Prostate gland (tissue), 2 donors: ENCODE measurements at regions not wholly inside any gene's neighbourhood (a gene's known extent, or its start where the extent isn't known, plus 50 kb on each side); places are given as distances from the start of the nearest gene placed in this dataset.
A peak's percentile ranks its signal among the peaks of the same experiment; 100 is the strongest.

Experiments
- DNase-seq: peaks from one replicate; pipeline ENCODE4 v3.0.0-alpha.2; 2019; ENCODE audit warnings: low spot score
- H3K27ac ChIP-seq, 2 donors: fragments of 200-600 bp; sonication (generic); 2 replicates each; pipeline ENCODE4 v1.5.1; 2017 to 2019
- H3K27me3 ChIP-seq: fragments of 200-600 bp; sonication (generic); replicated peaks from 2 replicates; pipeline ENCODE4 v1.5.1; 2019; ENCODE audit not compliant: insufficient read depth
- H3K36me3 ChIP-seq, 2 donors: fragments of 200-600 bp; sonication (generic); 1 replicate in 1 of 2; 2 replicates in 1 of 2; pipeline versions ENCODE4 v1.5.1 to v1.8.1; 2017 to 2019
- H3K4me1 ChIP-seq: fragments of 200-600 bp; sonication (generic); replicated peaks from 2 replicates; pipeline ENCODE4 v1.5.1; 2019
- H3K4me3 ChIP-seq, 2 donors: fragments of 200-600 bp; sonication (generic); 2 replicates each; pipeline ENCODE4 v1.5.1; 2017 to 2019
- H3K9me3 ChIP-seq: fragments of 200-600 bp; sonication (generic); 2 replicates; pipeline ENCODE4 v1.5.1; 2017
- POLR2A ChIP-seq: fragments of 450-650 bp; IDR thresholded peaks from one replicate; pipeline ENCODE4 v1.6.1; 2016; ENCODE audit warnings: antibody characterized with exemption, mild to moderate bottlenecking
- POLR2AphosphoS5 ChIP-seq: sonication (generic); formaldehyde crosslinking; IDR thresholded peaks from one replicate; pipeline ENCODE4 v1.6.1; 2017; ENCODE audit warnings: antibody characterized with exemption
- WGBS: methylation state at CpG from one replicate; pipeline ENCODE4 v1.1.5; 2018; 5-methylcytosine and 5-hydroxymethylcytosine counted together
- intact Hi-C: fragments of 100-400 bp; cut with DNase I; formaldehyde crosslinking; loops from one replicate; pipeline ENCODE4 v1.14.2; 2022
- TF ChIP-seq, protein P1 (sequence below), 4 experiments: fragments of 200-600 bp in 2 of 4; fragments of 450-650 bp in 2 of 4; sonication (generic) in 2 of 4; IDR thresholded peaks; 1 replicate in 3 of 4; 2 replicates in 1 of 4; pipeline ENCODE4 v1.5.1; 2016 to 2019; ENCODE audit warnings: antibody characterized with exemption in 4 of 4, mild to moderate bottlenecking in 2 of 4, moderate library complexity in 2 of 4

DNA sequence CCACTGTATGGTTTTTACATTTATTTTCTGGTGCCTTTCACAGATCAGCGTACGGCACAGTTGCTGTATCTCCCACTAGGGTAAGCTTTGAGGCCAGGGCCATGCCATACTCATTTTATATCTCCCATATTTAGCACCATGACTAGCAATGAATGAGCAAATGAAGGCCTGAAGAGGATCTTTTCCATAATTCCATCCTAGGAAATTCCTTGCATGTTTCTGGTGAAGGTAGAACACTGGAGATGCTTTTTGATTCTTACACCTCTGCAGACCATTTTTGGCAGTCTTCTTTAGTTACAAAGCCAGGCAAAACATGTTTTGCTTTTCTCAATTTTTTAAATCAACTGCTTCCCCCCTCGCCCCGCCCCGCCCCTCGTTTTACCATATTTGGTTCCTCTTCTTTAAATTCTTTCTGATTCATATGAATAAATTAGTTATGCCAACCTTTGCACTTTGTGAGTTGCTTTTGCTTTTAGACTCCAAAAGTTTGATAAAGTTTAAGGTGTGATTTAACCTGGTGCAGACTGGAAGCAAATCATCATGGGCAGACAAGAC lies 78.9 kb upstream of the AK4 start:
- WGBS, result 61% methylated on average over 6 of the region's 6 CpGs
- H3K27me3 ChIP-seq, result no peaks in the 10 kb centered on the region
- TF ChIP-seq POLR2AphosphoS5 (no peak), POLR2A (no peak)
- TF ChIP-seq, protein P1, sequence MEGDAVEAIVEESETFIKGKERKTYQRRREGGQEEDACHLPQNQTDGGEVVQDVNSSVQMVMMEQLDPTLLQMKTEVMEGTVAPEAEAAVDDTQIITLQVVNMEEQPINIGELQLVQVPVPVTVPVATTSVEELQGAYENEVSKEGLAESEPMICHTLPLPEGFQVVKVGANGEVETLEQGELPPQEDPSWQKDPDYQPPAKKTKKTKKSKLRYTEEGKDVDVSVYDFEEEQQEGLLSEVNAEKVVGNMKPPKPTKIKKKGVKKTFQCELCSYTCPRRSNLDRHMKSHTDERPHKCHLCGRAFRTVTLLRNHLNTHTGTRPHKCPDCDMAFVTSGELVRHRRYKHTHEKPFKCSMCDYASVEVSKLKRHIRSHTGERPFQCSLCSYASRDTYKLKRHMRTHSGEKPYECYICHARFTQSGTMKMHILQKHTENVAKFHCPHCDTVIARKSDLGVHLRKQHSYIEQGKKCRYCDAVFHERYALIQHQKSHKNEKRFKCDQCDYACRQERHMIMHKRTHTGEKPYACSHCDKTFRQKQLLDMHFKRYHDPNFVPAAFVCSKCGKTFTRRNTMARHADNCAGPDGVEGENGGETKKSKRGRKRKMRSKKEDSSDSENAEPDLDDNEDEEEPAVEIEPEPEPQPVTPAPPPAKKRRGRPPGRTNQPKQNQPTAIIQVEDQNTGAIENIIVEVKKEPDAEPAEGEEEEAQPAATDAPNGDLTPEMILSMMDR (IDR thresholded peaks at IDR 0.05), result no peak
- H3K27ac ChIP-seq, result peak overlapping the region; percentile 98 to 100
- no peaks in the 10 kb centered on the region for H3K9me3 ChIP-seq
- H3K4me1 ChIP-seq, result peaks cover 5% of the 10 kb centered on the region
- no peak for DNase-seq
- intact Hi-C loops, result loop anchor here (5.0 to 10.0 kb wide), 5 partner anchors 67 to 356 kb away; partner anchors contain the start of genes AK4, LEPR, LEPROT and RAVER2
- peak overlapping the region; percentile 86 to 96 for H3K4me3 ChIP-seq
- H3K36me3 ChIP-seq, result no peaks in the 10 kb centered on the region

DNA sequence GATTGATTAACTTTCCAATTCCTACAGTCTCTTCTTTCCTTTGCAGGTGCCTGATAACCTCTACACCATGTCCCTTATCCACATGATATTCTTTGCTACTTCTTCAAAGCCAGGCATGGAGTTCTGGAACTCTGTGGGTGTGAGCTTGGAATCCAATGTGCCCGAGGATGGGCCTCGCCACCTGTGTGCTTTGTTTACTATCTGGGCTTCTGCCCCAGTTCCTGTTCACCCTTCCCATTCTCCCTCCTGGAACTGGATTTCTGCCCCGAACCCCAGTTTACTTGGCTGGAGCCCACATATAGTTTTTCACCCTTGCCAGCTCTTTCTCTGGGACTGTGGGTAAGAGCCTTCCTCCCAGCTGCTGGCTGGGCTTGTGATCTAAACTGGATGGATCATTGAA lies 75.2 kb upstream of the AK4 start:
- H3K27me3 ChIP-seq, result no peaks in the 10 kb centered on the region
- TF ChIP-seq, protein P1 (IDR thresholded peaks at IDR 0.05), result no peak
- TF ChIP-seq POLR2AphosphoS5 (no peak), POLR2A (no peak)
- intact Hi-C loops, result no loop called here
- 26% methylated on average over 3 of the region's 3 CpGs for WGBS
- no peak overlapping the region for H3K27ac ChIP-seq
- no peak for DNase-seq
- H3K4me1 ChIP-seq, result no peaks in the 10 kb centered on the region
- no peaks in the 10 kb centered on the region for H3K9me3 ChIP-seq
- H3K4me3 ChIP-seq, result no peak overlapping the region
- H3K36me3 ChIP-seq, result no peaks in the 10 kb centered on the region

GRCh38 chr1:65075123-65075976 lies 72.7 kb upstream of the AK4 start:
- no peak overlapping the region for H3K27ac ChIP-seq
- no peaks in the 10 kb centered on the region for H3K4me1 ChIP-seq
- H3K36me3 ChIP-seq, result no peaks in the 10 kb centered on the region
- TF ChIP-seq POLR2AphosphoS5 (peak; percentile 8), POLR2A (no peak)
- TF ChIP-seq, protein P1 (IDR thresholded peaks at IDR 0.05), result peak; percentile 34 to 74 (median 56)
- no peaks in the 10 kb centered on the region for H3K27me3 ChIP-seq
- H3K9me3 ChIP-seq, result no peaks in the 10 kb centered on the region
- DNase-seq, result peak; percentile 65
- H3K4me3 ChIP-seq, result no peak overlapping the region
- intact Hi-C loops, result no loop called here
- 57% methylated on average over 6 of the region's 6 CpGs for WGBS

DNA sequence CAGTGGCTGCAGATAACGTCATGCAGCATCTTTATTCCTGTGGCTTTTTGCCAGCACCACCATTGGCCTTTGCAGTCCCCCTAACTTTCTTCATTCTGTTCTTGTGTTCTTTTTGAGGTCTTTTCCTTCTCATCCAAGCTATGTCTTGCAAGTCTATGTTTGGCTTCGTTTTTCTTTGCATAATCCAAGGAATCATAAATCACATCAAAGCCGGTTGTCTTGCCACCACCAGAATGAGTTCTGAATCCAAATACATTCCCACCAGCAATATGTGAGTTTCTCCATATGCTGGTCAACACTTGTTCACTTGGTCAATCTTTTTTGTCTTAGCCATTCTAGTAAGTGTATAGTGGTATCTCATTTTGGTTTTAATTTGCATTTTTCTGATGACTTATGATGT lies 70.6 kb upstream of the AK4 start:
- TF ChIP-seq POLR2AphosphoS5 (no peak), POLR2A (no peak)
- TF ChIP-seq, protein P1 (IDR thresholded peaks at IDR 0.05), result no peak
- no peaks in the 10 kb centered on the region for H3K27me3 ChIP-seq
- no peak for DNase-seq
- H3K4me3 ChIP-seq, result no peak overlapping the region
- no peaks in the 10 kb centered on the region for H3K36me3 ChIP-seq
- no peaks in the 10 kb centered on the region for H3K4me1 ChIP-seq
- intact Hi-C loops, result no loop called here
- H3K27ac ChIP-seq, result no peak overlapping the region
- H3K9me3 ChIP-seq, result no peaks in the 10 kb centered on the region
- 25% methylated on average over 3 of the region's 3 CpGs for WGBS

- Histone ChIP-seq H3K27ac (no peak overlapping the region), H3K9me3 (no peaks in the 10 kb centered on the region), H3K36me3 (no peaks in the 10 kb centered on the region), H3K27me3 (no peaks in the 10 kb centered on the region), H3K4me1 (no peaks in the 10 kb centered on the region), H3K4me3 (no peak overlapping the region)
- no peak for DNase-seq
- intact Hi-C loops, result no loop called here
- WGBS, result 79% methylated on average over 5 of the region's 5 CpGs
- no peak for TF ChIP-seq POLR2AphosphoS5
- no peak for TF ChIP-seq POLR2A
- TF ChIP-seq, protein P1 (IDR thresholded peaks at IDR 0.05), result no peak
Observed at GRCh38 chr1:65079941-65080340, 68.1 kb upstream of the AK4 start.
